ENCODE measurements at regions not wholly inside any gene's neighbourhood (a gene's known extent, or its start where the extent isn't known, plus 50 kb on each side); places are given as distances from the start of the nearest gene placed in this dataset.
A peak's percentile ranks its signal among the peaks of the same experiment; 100 is the strongest.
"Not testable (repeated sequence)": the region's sequence is repeated elsewhere in the genome, so short reads cannot be mapped to it uniquely, and the experiment has no call there.

DNA sequence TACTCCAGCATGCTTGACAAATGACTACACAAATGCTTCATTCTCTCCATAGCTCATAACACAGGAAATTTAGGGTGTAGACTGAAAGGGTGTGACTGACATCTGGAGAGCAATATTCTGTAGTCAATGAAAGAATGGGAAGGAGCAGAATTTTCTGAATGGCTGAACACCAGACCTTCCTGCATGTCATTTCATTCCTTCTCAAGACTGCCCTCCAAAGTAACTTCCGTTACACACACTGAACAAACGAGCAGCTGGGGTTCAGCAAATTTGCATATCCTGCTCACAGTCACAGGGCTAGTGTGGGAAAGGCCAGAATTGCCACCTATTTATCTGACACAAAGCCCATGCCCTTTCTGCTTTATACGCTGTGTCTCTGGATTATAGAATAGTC is 325.0 kb upstream of the CFAP20DC start:
- Histone ChIP-seq H3K4me3 (ENCODE audit: low read length) (no peak overlapping the region), H3K4me1 (ENCODE audit: control insufficient read depth, insufficient read depth, low read length) (no peaks in the 10 kb centered on the region), H3K36me3 (ENCODE audit: control insufficient read depth, insufficient read depth, low read length) (no peaks in the 10 kb centered on the region), H3K9me3 (replicated peaks; ENCODE audit: control insufficient read depth, low read depth, low read length) (no peaks in the 10 kb centered on the region), H3K27me3 (ENCODE audit: control insufficient read depth, insufficient read depth, low read length) (no peaks in the 10 kb centered on the region), H3K27ac (ENCODE audit: low read length) (no peak overlapping the region)
- WGBS (ENCODE audit: insufficient coverage), result no CpG with 5 or more reads among the region's 3 CpGs
- DNase-seq, result peak; percentile 3

DNA sequence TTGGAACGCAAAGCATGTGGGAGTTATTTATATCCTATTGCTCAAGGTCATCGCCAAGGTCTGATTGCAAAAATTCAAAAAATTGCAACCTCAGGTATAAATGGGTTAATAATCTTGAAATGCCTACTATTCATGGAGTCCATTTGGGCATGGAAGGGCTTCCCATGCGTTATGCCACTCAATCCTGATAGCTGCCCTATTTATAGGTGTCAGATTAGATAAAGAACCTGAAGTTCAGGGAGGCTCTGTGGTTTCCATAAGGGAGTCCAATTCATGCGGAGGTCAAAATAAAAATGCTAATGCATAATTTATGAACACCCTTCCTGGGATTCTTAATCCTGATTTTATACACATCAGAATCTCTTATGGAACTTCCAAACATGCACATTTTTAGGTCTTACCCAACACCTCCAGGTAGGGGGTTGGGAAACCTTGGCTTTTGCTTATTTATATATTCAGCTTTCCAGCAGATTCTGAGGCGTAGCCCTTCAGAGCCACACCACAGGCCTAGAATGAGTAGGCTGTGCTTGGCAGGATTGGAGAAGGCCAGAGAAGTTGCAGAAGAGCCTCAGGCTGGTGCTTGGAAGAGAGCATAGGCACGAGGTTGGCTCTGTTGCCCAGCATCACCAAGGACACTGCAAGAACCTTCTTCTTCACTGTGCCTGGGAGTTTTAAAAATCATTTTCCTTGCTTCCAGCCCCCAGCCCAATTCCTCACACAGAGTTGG is 324.4 kb upstream of the CFAP20DC start:
- H3K27ac ChIP-seq (ENCODE audit: low read length), result no peak overlapping the region
- no peaks in the 10 kb centered on the region for H3K36me3 ChIP-seq (ENCODE audit: control insufficient read depth, insufficient read depth, low read length)
- 50% methylated on average over 2 of the region's 6 CpGs for WGBS (ENCODE audit: insufficient coverage)
- no peak overlapping the region for H3K4me3 ChIP-seq (ENCODE audit: low read length)
- H3K9me3 ChIP-seq (replicated peaks; ENCODE audit: control insufficient read depth, low read depth, low read length), result no peaks in the 10 kb centered on the region
- no peak for DNase-seq
- H3K27me3 ChIP-seq (ENCODE audit: control insufficient read depth, insufficient read depth, low read length), result no peaks in the 10 kb centered on the region
- H3K4me1 ChIP-seq (ENCODE audit: control insufficient read depth, insufficient read depth, low read length), result peaks cover under 1% of the 10 kb centered on the region

- no peaks in the 10 kb centered on the region for H3K27me3 ChIP-seq (ENCODE audit: control insufficient read depth, insufficient read depth, low read length)
- peak; percentile 7 for DNase-seq
- no peak overlapping the region for H3K27ac ChIP-seq (ENCODE audit: low read length)
- 20% methylated on average over 1 of the region's 3 CpGs for WGBS (ENCODE audit: insufficient coverage)
- H3K36me3 ChIP-seq (ENCODE audit: control insufficient read depth, insufficient read depth, low read length), result no peaks in the 10 kb centered on the region
- H3K9me3 ChIP-seq (replicated peaks; ENCODE audit: control insufficient read depth, low read depth, low read length), result no peaks in the 10 kb centered on the region
- peaks cover 12% of the 10 kb centered on the region for H3K4me1 ChIP-seq (ENCODE audit: control insufficient read depth, insufficient read depth, low read length)
- no peak overlapping the region for H3K4me3 ChIP-seq (ENCODE audit: low read length)
Observed at GRCh38 chr3:59372346-59372745, 322.5 kb upstream of the CFAP20DC start.

DNA sequence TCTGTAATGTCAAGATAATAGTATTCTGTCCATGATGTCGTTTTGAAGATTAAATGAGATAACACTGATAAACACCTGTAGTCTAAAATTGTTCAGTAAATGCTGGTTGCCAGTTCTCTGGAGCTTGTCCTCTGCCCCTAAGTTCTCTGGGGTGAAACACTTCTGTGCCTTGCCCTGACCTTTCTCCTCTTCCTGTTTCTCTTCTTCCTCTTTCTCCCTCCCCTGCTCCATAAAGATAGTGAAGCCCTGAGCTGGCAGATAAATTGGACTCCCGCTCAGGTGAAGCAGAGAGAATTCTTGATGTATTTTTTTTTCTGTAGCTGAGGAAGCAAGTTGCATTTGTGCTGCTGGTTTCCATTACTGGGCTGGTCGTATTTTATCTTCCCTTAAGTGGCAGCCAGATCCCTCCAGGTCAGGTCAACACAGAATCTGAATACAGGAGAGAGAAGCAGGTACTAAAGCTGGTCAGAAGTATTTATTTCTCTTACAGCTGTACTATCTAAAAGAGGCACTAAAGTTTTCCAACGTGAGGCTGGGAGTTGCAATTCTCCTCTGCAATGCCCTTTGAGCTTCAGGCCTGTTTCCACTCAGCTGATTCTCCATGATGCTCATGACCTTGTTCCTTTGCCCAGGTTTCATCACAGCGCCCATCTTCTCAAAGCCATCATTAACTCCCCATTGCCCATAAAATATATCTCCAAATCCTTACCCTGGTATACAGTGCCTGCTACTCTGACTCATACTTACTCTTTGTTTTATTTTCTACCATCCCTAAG is 319.3 kb upstream of the CFAP20DC start:
- no peaks in the 10 kb centered on the region for H3K9me3 ChIP-seq (replicated peaks; ENCODE audit: control insufficient read depth, low read depth, low read length)
- H3K4me3 ChIP-seq (ENCODE audit: low read length), result no peak overlapping the region
- 31% methylated on average over 3 of the region's 5 CpGs for WGBS (ENCODE audit: insufficient coverage)
- H3K27me3 ChIP-seq (ENCODE audit: control insufficient read depth, insufficient read depth, low read length), result no peaks in the 10 kb centered on the region
- no peaks in the 10 kb centered on the region for H3K36me3 ChIP-seq (ENCODE audit: control insufficient read depth, insufficient read depth, low read length)
- no peak overlapping the region for H3K27ac ChIP-seq (ENCODE audit: low read length)
- DNase-seq, result no peak
- peaks cover 12% of the 10 kb centered on the region for H3K4me1 ChIP-seq (ENCODE audit: control insufficient read depth, insufficient read depth, low read length)

- WGBS (ENCODE audit: insufficient coverage), result no CpG with 5 or more reads among the region's 3 CpGs
- peaks cover 12% of the 10 kb centered on the region for H3K4me1 ChIP-seq (ENCODE audit: control insufficient read depth, insufficient read depth, low read length)
- no peak overlapping the region for H3K27ac ChIP-seq (ENCODE audit: low read length)
- H3K27me3 ChIP-seq (ENCODE audit: control insufficient read depth, insufficient read depth, low read length), result no peaks in the 10 kb centered on the region
- H3K36me3 ChIP-seq (ENCODE audit: control insufficient read depth, insufficient read depth, low read length), result no peaks in the 10 kb centered on the region
- no peaks in the 10 kb centered on the region for H3K9me3 ChIP-seq (replicated peaks; ENCODE audit: control insufficient read depth, low read depth, low read length)
- no peak overlapping the region for H3K4me3 ChIP-seq (ENCODE audit: low read length)
- no peak for DNase-seq
Observed at GRCh38 chr3:59367150-59367549, 317.3 kb upstream of the CFAP20DC start.

DNA sequence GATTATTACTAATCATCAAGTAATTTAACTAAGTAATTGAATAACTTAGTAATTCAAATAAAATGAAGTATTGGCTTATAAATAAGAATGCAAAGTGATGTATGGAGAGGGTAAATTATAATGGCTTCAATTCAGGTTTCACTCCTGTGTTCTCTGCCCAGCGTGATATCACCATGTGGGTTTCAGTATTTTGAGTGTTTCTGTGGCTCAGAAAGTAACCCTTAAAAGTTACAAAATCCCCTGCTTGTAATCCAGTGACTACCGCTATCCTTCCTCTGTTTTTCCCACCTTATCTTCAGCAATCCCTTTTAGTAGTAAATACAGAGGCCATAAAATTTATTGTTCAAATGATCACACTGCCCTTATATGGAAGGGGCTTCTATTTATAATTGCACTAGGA is 316.4 kb upstream of the CFAP20DC start:
- Histone ChIP-seq H3K4me1 (ENCODE audit: control insufficient read depth, insufficient read depth, low read length) (peaks cover 12% of the 10 kb centered on the region), H3K4me3 (ENCODE audit: low read length) (no peak overlapping the region), H3K27me3 (ENCODE audit: control insufficient read depth, insufficient read depth, low read length) (no peaks in the 10 kb centered on the region), H3K27ac (ENCODE audit: low read length) (no peak overlapping the region), H3K9me3 (replicated peaks; ENCODE audit: control insufficient read depth, low read depth, low read length) (no peaks in the 10 kb centered on the region), H3K36me3 (ENCODE audit: control insufficient read depth, insufficient read depth, low read length) (no peaks in the 10 kb centered on the region)
- no CpG with 5 or more reads among the region's 2 CpGs for WGBS (ENCODE audit: insufficient coverage)
- DNase-seq, result no peak

- H3K4me3 ChIP-seq (ENCODE audit: low read length), result no peak overlapping the region
- H3K36me3 ChIP-seq (ENCODE audit: control insufficient read depth, insufficient read depth, low read length), result no peaks in the 10 kb centered on the region
- no peak for DNase-seq
- H3K4me1 ChIP-seq (ENCODE audit: control insufficient read depth, insufficient read depth, low read length), result peaks cover 12% of the 10 kb centered on the region
- WGBS (ENCODE audit: insufficient coverage), result no CpG with 5 or more reads among the region's 4 CpGs
- no peak overlapping the region for H3K27ac ChIP-seq (ENCODE audit: low read length)
- H3K27me3 ChIP-seq (ENCODE audit: control insufficient read depth, insufficient read depth, low read length), result no peaks in the 10 kb centered on the region
- peaks cover 2% of the 10 kb centered on the region for H3K9me3 ChIP-seq (replicated peaks; ENCODE audit: control insufficient read depth, low read depth, low read length)
Observed at GRCh38 chr3:59364496-59364895, 314.7 kb upstream of the CFAP20DC start.

DNA sequence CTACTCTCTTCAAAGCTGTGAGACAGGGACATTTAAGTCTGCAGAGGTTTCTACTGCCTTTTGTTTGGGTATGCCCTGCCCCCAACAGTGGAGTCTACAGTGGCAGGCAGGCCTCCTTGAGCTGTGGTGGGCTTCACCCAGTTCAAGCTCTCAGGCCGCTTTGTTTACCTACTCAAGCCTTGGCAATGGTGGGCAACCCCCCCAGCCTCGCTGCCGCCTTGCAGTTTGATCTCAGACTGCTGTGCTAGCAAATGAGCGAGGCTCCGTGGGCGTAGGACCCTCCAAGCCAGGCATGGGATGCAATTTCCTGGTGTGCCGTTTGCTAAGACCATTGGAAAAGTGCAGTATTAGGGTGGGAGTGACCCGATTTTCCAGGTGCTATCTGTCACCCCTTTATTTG is 310.5 kb upstream of the CFAP20DC start:
- not testable (repeated sequence) for H3K27me3 ChIP-seq (ENCODE audit: control insufficient read depth, insufficient read depth, low read length); H3K4me1 ChIP-seq (ENCODE audit: control insufficient read depth, insufficient read depth, low read length); H3K36me3 ChIP-seq (ENCODE audit: control insufficient read depth, insufficient read depth, low read length); H3K4me3 ChIP-seq (ENCODE audit: low read length); H3K9me3 ChIP-seq (replicated peaks; ENCODE audit: control insufficient read depth, low read depth, low read length); DNase-seq; H3K27ac ChIP-seq (ENCODE audit: low read length)
- WGBS (ENCODE audit: insufficient coverage), result 87% methylated on average over 7 of the region's 8 CpGs

DNA sequence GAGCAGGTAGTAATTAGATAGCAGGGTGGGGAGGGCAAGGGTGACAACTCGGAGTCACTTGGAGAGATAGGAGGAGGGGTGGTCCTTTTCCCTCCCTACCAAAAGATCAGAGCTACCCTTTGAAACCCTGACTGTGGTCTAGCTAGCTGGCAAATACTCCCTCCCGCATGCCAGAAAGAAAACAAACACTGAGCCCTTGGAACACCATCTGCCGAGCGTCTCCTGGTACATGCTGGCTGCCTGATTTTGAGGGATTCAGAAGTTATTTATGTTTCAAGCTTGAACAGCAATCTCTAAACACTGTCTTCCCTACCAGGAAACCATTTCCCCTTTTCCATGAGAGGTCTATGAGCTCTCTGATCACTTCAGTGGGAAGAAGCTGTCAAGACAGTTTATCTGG is 291.6 kb upstream of the CFAP20DC start:
- peaks cover 12% of the 10 kb centered on the region for H3K4me1 ChIP-seq (ENCODE audit: control insufficient read depth, insufficient read depth, low read length)
- no peaks in the 10 kb centered on the region for H3K27me3 ChIP-seq (ENCODE audit: control insufficient read depth, insufficient read depth, low read length)
- 82% methylated on average over 3 of the region's 4 CpGs for WGBS (ENCODE audit: insufficient coverage)
- no peaks in the 10 kb centered on the region for H3K9me3 ChIP-seq (replicated peaks; ENCODE audit: control insufficient read depth, low read depth, low read length)
- peak; percentile 12 for DNase-seq
- no peak overlapping the region for H3K27ac ChIP-seq (ENCODE audit: low read length)
- no peaks in the 10 kb centered on the region for H3K36me3 ChIP-seq (ENCODE audit: control insufficient read depth, insufficient read depth, low read length)
- no peak overlapping the region for H3K4me3 ChIP-seq (ENCODE audit: low read length)

GRCh38 chr3:59339818-59340217 is 290.0 kb upstream of the CFAP20DC start:
- DNase-seq, result no peak
- H3K36me3 ChIP-seq (ENCODE audit: control insufficient read depth, insufficient read depth, low read length), result no peaks in the 10 kb centered on the region
- H3K4me1 ChIP-seq (ENCODE audit: control insufficient read depth, insufficient read depth, low read length), result peaks cover 12% of the 10 kb centered on the region
- H3K4me3 ChIP-seq (ENCODE audit: low read length), result no peak overlapping the region
- H3K9me3 ChIP-seq (replicated peaks; ENCODE audit: control insufficient read depth, low read depth, low read length), result no peaks in the 10 kb centered on the region
- no CpG with 5 or more reads among the region's 3 CpGs for WGBS (ENCODE audit: insufficient coverage)
- no peak overlapping the region for H3K27ac ChIP-seq (ENCODE audit: low read length)
- no peaks in the 10 kb centered on the region for H3K27me3 ChIP-seq (ENCODE audit: control insufficient read depth, insufficient read depth, low read length)

Measured in muscle of leg (tissue), 3 donors.